SJSA1 (cell line): ENCODE measurements at regions not wholly inside any gene's neighbourhood (a gene's known extent, or its start where the extent isn't known, plus 50 kb on each side); places are given as distances from the start of the nearest gene placed in this dataset.

Experiments
- DNase-seq, 2 experiments: peaks; one replicate each; pipeline ENCODE4 v3.0.0-alpha.2; 2015 to 2020; ENCODE audit warnings: low spot score in 2 of 2, low read depth in 1 of 2
- H3K27ac ChIP-seq: fragments of 250-450 bp; sonication (Bioruptor Pico); 2 replicates; pipeline ENCODE4 v1.5.1; 2020; ENCODE audit warnings: mild to moderate bottlenecking, moderate library complexity
- H3K27me3 ChIP-seq: fragments of 250-450 bp; sonication (Bioruptor Pico); replicated peaks from 2 replicates; pipeline ENCODE4 v1.5.1; 2020; ENCODE audit warnings: mild to moderate bottlenecking, moderate library complexity
- H3K36me3 ChIP-seq: fragments of 250-450 bp; sonication (Bioruptor Pico); 2 replicates; pipeline ENCODE4 v1.5.1; 2020; ENCODE audit warnings: mild to moderate bottlenecking
- H3K4me1 ChIP-seq: fragments of 250-450 bp; sonication (Bioruptor Pico); replicated peaks from 2 replicates; pipeline ENCODE4 v1.6.1; 2021; ENCODE audit warnings: mild to moderate bottlenecking
- H3K4me3 ChIP-seq: fragments of 250-450 bp; sonication (Bioruptor Pico); 2 replicates; pipeline ENCODE4 v1.5.1; 2020; ENCODE audit warnings: mild to moderate bottlenecking
- H3K9me3 ChIP-seq: fragments of 250-450 bp; sonication (Bioruptor Pico); replicated peaks from 2 replicates; pipeline ENCODE4 v1.5.1; 2020; ENCODE audit warnings: mild to moderate bottlenecking

DNA sequence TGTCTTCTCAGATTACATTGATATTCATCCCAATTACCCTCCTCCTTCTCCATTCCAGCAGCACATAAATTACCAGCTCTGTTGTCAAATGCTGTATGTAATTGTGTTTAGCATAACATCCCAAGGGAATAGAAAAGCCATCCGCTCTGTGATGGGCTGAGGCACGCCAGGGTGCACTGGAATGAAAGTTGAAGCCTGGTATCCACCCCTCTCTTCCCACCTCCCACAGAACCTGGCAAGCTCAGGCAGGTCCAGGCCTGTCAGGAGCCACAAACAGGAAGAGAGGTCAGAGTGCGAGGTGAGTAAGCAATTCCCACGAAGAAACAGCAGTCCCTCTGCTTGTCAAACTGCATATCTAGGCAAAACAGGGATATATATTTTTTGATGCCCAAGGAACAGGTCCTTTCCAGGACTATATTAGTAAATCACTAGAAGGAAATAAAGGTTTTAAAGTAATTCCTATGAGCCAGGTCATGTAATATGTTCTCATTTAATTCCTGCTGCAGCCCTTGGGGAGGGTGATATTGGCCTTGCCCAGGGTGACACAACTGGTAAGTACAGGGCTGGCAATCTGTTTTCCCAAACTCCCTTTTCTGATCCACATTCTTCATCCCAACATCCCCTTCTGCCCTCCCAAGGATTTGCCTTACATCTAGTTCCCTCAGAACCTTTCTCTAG is 155.6 kb upstream of the GHITM start:
- Histone ChIP-seq H3K27me3 (no peaks in the 10 kb centered on the region; the same call in 1 of the 2 replicates), H3K9me3 (no peaks in the 10 kb centered on the region), H3K36me3 (no peaks in the 10 kb centered on the region), H3K4me1 (no peaks in the 10 kb centered on the region), H3K4me3 (no peak overlapping the region), H3K27ac (no peak overlapping the region)
- DNase-seq, result no peak

DNA sequence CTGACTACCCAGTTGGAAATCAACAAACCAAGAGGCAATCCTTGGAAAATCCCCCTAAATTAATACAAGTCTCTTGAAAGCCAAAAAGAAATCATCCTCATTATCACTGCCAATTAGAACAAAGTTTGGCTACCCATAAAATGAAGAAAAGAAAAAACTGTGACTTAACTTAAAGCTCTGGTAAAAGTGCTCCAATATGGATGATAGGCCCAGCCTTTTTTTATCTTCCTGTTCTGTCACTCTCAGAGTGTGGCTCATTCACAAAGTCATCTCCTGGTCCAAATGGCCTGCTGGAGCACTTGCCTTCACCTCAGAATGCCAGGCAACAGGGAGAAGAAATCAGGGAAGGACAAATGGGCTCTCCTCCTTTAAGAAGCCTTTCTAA is 155.1 kb upstream of the GHITM start:
- Histone ChIP-seq H3K4me1 (no peaks in the 10 kb centered on the region), H3K27ac (no peak overlapping the region), H3K4me3 (no peak overlapping the region), H3K27me3 (no peaks in the 10 kb centered on the region; the same call in 1 of the 2 replicates), H3K9me3 (no peaks in the 10 kb centered on the region), H3K36me3 (no peaks in the 10 kb centered on the region)
- DNase-seq, result no peak

DNA sequence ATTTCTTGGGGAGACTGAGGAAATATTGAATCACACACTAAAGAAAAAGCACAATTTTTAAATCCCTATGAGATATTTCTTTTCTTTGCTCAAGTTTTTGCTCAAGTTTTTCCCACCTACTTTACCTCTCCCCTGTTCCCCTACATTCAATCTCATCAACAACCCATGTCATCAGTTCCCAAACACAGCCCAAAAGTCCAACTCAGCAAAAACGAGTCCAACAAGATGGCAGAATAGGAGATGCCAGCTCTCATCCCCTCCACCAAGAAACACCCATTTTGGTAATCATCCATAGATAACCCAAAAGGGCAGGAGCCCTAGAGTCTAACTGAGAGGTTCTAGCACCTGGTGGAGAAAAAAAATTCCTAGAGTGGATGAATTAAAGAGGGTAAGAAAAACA is 152.5 kb upstream of the GHITM start:
- DNase-seq, result no peak
- Histone ChIP-seq H3K36me3 (no peaks in the 10 kb centered on the region), H3K4me3 (no peak overlapping the region), H3K27me3 (no peaks in the 10 kb centered on the region; the same call in 1 of the 2 replicates), H3K27ac (no peak overlapping the region), H3K9me3 (no peaks in the 10 kb centered on the region), H3K4me1 (no peaks in the 10 kb centered on the region)

DNA sequence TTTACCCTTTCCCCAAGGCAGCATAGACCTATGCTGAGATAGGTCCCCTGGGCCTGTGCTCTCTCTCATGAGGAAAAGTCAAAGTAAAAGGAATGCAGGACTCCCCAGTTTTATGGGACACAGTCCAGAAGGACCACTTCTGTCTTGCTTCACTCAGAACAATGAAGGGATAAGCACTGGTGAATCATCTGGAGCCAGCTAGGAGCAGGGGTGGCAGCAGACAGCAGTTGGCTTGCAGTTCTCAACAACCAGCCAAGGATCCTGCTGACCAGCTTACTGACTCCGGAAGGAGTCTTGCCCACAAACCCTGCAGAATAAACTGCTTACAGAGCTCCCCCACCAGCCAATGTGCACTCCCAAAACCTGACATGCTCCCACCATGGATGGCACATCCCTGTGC is 152.1 kb upstream of the GHITM start:
- Histone ChIP-seq H3K4me1 (no peaks in the 10 kb centered on the region), H3K27me3 (no peaks in the 10 kb centered on the region; the same call in 1 of the 2 replicates), H3K9me3 (no peaks in the 10 kb centered on the region), H3K4me3 (no peak overlapping the region), H3K36me3 (no peaks in the 10 kb centered on the region), H3K27ac (no peak overlapping the region)
- DNase-seq, result no peak

DNA sequence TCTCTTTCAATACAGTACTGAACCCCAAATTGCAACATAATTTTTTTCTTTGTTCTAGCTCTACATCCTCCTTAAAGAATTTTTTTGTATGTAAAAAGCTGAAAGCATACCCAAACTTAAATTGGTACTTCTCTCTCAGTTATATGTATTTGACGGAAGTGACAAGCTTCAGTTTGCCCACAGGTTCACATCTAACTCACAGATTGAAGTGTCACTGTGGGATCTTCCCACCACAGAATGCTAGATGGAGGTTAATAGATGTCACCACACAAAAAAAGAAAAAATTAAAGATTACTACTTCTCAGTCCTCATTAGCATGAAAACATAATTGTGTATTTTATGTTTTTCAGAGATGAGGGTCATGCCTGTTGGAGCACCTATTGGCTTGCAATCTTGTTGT is 150.9 kb upstream of the GHITM start:
- no peak overlapping the region for H3K27ac ChIP-seq
- no peaks in the 10 kb centered on the region for H3K9me3 ChIP-seq
- H3K36me3 ChIP-seq, result no peaks in the 10 kb centered on the region
- H3K27me3 ChIP-seq, result no peaks in the 10 kb centered on the region; the same call in 1 of the 2 replicates
- H3K4me1 ChIP-seq, result no peaks in the 10 kb centered on the region
- no peak overlapping the region for H3K4me3 ChIP-seq
- no peak for DNase-seq

DNA sequence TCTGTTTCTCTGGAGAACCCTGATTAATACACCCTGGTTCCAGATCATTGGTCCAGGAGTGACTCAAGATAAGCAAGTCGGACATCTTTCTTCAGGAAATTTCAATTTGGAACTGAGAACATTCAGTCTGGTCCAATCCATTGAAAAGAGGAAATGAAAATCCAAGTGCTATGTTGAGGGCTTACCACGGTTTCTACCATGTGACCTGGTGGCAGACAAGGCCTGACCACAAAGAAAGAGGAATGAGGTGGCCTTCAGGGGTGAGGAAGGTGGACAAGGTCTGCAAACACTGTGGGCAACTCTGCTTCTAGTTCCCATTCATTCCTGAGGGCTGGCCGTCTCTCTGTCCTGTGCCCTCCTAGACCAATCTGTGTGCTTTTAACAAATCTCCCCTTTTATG is 149.2 kb upstream of the GHITM start:
- no peak overlapping the region for H3K4me3 ChIP-seq
- H3K27ac ChIP-seq, result no peak overlapping the region
- peaks cover 2% of the 10 kb centered on the region; the same call in 1 of the 2 replicates for H3K27me3 ChIP-seq
- no peaks in the 10 kb centered on the region for H3K36me3 ChIP-seq
- DNase-seq, result no peak
- no peaks in the 10 kb centered on the region for H3K4me1 ChIP-seq
- H3K9me3 ChIP-seq, result no peaks in the 10 kb centered on the region

DNA sequence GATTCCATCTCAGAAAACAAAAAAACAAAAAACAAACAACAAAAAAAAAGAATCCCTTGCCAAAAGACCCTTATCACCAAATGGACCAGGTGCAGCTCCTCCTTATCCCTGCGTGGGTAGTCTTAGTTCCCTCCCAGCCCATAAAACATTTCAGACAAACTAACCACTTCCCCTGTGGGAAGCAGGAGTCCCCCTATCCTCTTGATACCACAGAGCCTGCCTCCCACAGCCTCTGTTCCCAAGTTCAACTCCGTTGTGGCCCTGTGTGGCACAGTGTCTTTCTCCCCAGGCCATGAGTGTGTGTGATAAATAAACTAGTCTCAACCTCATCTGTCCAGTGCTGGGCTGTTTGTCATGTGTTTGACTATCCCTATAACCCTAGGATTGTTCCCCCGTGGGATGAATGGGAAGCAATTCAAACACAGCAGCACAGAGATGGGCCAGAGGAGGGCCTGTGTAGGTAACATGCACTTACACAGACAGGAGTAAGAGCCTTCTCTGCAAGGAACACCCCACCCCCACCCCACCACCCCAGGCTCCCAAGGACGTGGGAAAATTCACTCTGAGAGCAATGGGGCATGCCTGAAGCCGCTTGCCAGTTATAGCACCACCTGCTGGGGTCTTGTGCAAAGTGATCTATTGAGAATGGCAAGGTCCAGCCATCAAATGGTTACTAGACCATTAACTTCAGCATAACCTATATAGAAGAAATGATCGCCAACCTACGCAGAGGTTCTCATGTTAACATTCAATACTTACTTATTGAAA is 147.1 kb upstream of the GHITM start:
- H3K27ac ChIP-seq, result no peak overlapping the region
- H3K4me3 ChIP-seq, result no peak overlapping the region
- H3K9me3 ChIP-seq, result no peaks in the 10 kb centered on the region
- H3K4me1 ChIP-seq, result no peaks in the 10 kb centered on the region
- no peaks in the 10 kb centered on the region for H3K36me3 ChIP-seq
- DNase-seq, result no peak
- peaks cover 10% of the 10 kb centered on the region; the same call in 1 of the 2 replicates for H3K27me3 ChIP-seq

DNA sequence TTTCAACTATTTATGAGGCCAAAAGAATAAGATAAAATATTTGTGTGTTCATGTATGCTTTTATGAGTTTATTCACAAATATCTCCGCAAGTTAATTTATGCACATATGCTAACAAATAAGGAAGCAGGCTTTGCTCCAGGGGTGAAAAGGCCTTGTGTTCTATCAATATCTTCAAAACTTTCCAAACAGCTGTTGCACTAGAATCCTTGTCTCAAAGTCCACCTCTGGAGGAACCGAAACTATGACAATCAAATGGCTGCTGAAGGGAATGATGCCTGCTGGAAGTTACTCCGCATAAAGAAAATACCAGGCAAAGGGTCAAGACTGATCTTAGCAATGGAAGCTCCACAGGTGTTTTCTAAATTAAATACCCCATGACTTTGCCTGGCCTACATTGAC is 145.0 kb upstream of the GHITM start:
- DNase-seq, result no peak
- no peaks in the 10 kb centered on the region for H3K36me3 ChIP-seq
- H3K27ac ChIP-seq, result no peak overlapping the region
- H3K4me3 ChIP-seq, result no peak overlapping the region
- H3K9me3 ChIP-seq, result no peaks in the 10 kb centered on the region
- H3K4me1 ChIP-seq, result no peaks in the 10 kb centered on the region
- H3K27me3 ChIP-seq, result peaks cover 15% of the 10 kb centered on the region; the same call in 1 of the 2 replicates

DNA sequence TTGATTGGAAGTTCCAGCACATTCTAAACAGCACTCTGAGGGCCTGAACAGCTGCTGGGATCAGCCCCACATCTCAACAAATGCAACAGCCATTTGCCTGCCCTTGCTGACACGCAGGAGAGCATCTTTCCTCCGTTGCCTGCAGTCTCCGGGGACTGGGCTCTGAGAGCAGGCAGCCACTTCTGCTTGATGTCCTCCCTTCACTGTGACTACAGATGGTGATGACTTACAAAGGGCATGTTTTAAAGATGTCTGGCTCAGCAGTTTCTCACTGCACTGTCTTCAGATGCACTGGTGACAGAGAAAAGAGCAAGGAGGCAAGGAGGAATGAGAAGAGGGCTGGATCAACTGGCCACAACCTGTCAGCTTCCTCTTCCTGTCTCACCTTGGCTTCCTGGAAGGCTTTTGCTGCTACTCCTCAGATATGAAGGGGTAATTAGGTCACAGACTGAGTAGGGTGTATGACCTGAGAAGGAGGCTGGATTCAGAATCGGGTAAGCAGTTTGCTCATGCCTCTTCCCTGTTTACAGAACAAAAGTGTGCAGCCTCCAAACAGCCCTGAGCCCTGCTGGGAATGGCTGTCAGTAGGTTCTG is 143.5 kb upstream of the GHITM start:
- Histone ChIP-seq H3K4me1 (no peaks in the 10 kb centered on the region), H3K4me3 (no peak overlapping the region), H3K27ac (no peak overlapping the region), H3K27me3 (peaks cover 15% of the 10 kb centered on the region; the same call in 1 of the 2 replicates), H3K36me3 (no peaks in the 10 kb centered on the region), H3K9me3 (no peaks in the 10 kb centered on the region)
- DNase-seq, result no peak

DNA sequence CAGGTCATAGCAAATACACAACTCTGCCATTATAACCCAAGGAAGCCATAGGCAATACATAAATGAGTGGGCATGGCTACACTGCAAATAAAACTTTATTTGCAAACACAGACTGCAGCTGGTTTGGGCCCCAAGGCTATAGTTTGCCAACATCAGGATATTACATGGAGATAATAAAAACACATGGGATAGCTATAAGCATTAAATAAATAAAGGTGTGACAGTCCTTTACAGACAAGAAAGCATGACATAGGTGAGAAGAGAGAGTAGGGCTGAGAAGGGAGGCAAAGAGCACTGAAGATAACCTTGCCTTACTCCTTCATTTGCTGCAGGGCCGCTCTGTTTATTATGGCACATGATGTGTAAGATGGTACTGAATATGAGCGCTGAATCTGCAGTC is 135.1 kb upstream of the GHITM start:
- no peaks in the 10 kb centered on the region for H3K27me3 ChIP-seq
- H3K4me3 ChIP-seq, result no peak overlapping the region
- no peak overlapping the region for H3K27ac ChIP-seq
- DNase-seq, result no peak
- H3K4me1 ChIP-seq, result no peaks in the 10 kb centered on the region
- no peaks in the 10 kb centered on the region for H3K9me3 ChIP-seq
- H3K36me3 ChIP-seq, result no peaks in the 10 kb centered on the region

DNA sequence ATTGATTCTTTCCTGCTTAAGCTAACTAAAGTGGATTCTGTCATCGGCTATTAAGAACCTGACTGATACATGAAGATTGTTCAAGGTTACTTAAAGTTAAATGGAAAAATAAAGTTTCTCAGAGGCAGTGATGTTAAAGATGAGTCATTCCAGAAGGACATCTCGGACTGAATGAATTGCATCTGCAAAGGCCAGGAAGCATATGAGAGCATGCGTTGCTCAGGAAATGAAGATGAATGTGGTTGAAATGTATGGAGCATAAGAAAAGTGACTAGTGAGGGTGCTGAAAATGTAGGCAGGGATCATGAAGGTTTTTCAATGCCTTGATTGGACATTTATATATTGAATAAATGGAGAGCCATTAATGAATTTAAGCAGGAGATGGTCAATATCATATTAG is 133.9 kb upstream of the GHITM start:
- H3K9me3 ChIP-seq, result no peaks in the 10 kb centered on the region
- H3K36me3 ChIP-seq, result no peaks in the 10 kb centered on the region
- H3K27me3 ChIP-seq, result no peaks in the 10 kb centered on the region
- no peaks in the 10 kb centered on the region for H3K4me1 ChIP-seq
- DNase-seq, result no peak
- no peak overlapping the region for H3K4me3 ChIP-seq
- no peak overlapping the region for H3K27ac ChIP-seq

DNA sequence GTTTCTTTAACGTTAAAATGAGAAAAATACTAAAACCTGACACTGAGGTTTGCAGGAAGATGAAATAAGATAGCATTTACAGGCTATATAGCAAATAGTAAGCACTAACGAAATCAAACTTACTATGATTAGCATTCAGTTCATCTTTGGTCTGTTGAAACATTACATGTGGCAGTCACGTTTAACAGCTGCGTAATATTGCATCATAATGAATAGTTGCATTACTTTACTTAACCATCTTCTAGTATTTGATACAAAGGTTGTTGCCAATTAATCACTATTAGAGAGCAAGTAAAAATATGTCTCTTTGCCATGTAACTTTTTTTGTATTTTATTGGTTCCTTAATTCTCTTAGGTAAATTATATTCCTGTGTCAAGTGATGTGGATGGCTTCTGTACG is 131.8 kb upstream of the GHITM start:
- DNase-seq, result no peak
- Histone ChIP-seq H3K9me3 (no peaks in the 10 kb centered on the region), H3K36me3 (no peaks in the 10 kb centered on the region), H3K27me3 (no peaks in the 10 kb centered on the region), H3K4me3 (no peak overlapping the region), H3K27ac (no peak overlapping the region), H3K4me1 (no peaks in the 10 kb centered on the region)

DNA sequence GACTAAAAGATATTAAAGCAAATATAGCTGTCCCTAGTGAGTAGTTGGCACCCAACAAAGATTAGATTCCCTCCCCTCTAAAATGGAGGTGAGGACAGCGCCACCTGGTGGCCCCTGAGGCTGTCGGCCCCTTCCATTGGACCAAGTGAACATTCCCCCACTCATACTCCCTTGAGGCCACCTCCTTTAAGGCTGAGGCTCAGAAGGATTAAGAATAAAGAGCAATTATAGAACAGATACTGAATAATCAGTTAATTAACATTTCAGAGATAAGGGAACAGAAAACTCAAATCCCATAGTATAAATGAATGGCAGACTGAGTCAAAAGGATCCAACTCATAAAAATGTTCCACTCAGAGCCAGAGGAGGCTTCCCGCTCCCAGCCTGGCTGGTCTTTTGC is 130.4 kb upstream of the GHITM start:
- no peaks in the 10 kb centered on the region for H3K36me3 ChIP-seq
- H3K4me3 ChIP-seq, result no peak overlapping the region
- H3K9me3 ChIP-seq, result no peaks in the 10 kb centered on the region
- H3K4me1 ChIP-seq, result no peaks in the 10 kb centered on the region
- no peak overlapping the region for H3K27ac ChIP-seq
- H3K27me3 ChIP-seq, result no peaks in the 10 kb centered on the region
- peak in 1 of 2 experiments; percentile 7 for DNase-seq

DNA sequence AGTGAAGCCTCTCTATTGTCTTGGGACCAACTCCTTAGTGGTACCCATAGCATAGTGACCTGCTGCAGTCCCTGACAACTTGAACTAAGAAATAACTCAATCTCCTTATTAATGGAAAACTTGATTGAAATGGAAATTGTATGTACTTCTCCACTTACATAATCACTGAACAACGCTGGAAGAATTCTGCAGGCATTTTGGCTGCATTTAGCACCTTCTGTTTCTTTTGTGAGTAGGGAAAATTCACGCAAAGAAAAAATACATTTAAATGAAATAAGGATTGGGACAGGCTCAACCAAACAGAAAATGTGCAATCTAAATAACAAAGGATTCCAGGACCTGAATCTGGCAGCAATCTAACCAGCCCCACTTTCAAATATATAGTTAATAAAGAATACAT is 126.9 kb upstream of the GHITM start:
- Histone ChIP-seq H3K4me3 (no peak overlapping the region), H3K4me1 (no peaks in the 10 kb centered on the region), H3K27me3 (no peaks in the 10 kb centered on the region), H3K27ac (no peak overlapping the region), H3K9me3 (no peaks in the 10 kb centered on the region), H3K36me3 (no peaks in the 10 kb centered on the region)
- DNase-seq, result no peak
